HG03378 (cell line): ENCODE measurements at regions not wholly inside any gene's neighbourhood (a gene's known extent, or its start where the extent isn't known, plus 50 kb on each side); places are given as distances from the start of the nearest gene placed in this dataset.
"Not testable (repeated sequence)": the region's sequence is repeated elsewhere in the genome, so short reads cannot be mapped to it uniquely, and the experiment has no call there.

Experiments used
- ATAC-seq: cut with Tn5 transposase; IDR thresholded peaks from one replicate; pipeline ENCODE4 v1.9.1; 2021; ENCODE audit warnings: mild to moderate bottlenecking, moderate library complexity; ENCODE audit not compliant: unreplicated experiment

- ATAC-seq = not testable (repeated sequence)
These were observed 224.6 kb upstream of the LRRC61 start for GRCh38 chr7:150098592-150098991.

- not testable (repeated sequence) for ATAC-seq
These were observed 221.9 kb upstream of the LRRC61 start for GRCh38 chr7:150101282-150101681.

GRCh38 chr7:150107283-150107682, 215.9 kb upstream of the LRRC61 start:
- not testable (repeated sequence) for ATAC-seq

GRCh38 chr7:150110375-150110820, 212.8 kb upstream of the LRRC61 start:
- not testable (repeated sequence) for ATAC-seq

- ATAC-seq = not testable (repeated sequence)
These were observed 212.3 kb upstream of the LRRC61 start for GRCh38 chr7:150110882-150111281.

GRCh38 chr7:150111373-150112139, 211.6 kb upstream of the LRRC61 start:
- ATAC-seq = not testable (repeated sequence)

GRCh38 chr7:150113301-150113700, 209.9 kb upstream of the LRRC61 start:
- not testable (repeated sequence) for ATAC-seq

GRCh38 chr7:150114591-150114990, 208.6 kb upstream of the LRRC61 start:
- ATAC-seq = not testable (repeated sequence)

GRCh38 chr7:150119966-150120365, 203.2 kb upstream of the LRRC61 start:
- not testable (repeated sequence) for ATAC-seq

- ATAC-seq = not testable (repeated sequence)
These were observed 197.3 kb upstream of the LRRC61 start for GRCh38 chr7:150125831-150126230.

GRCh38 chr7:150134451-150134850, 188.7 kb upstream of the LRRC61 start:
- not testable (repeated sequence) for ATAC-seq

GRCh38 chr7:150135620-150136190, 187.4 kb upstream of the LRRC61 start:
- not testable (repeated sequence) for ATAC-seq

GRCh38 chr7:150139840-150140239, 183.3 kb upstream of the LRRC61 start:
- ATAC-seq = not testable (repeated sequence)

GRCh38 chr7:150141525-150142345, 181.4 kb upstream of the LRRC61 start:
- ATAC-seq = not testable (repeated sequence)

GRCh38 chr7:150146124-150146523, 177.0 kb upstream of the LRRC61 start:
- ATAC-seq = not testable (repeated sequence)

GRCh38 chr7:150147524-150147923, 175.6 kb upstream of the LRRC61 start:
- not testable (repeated sequence) for ATAC-seq

- not testable (repeated sequence) for ATAC-seq
These were observed 167.1 kb upstream of the LRRC61 start for GRCh38 chr7:150156015-150156414.

- ATAC-seq = not testable (repeated sequence)
These were observed 164.5 kb upstream of the LRRC61 start for GRCh38 chr7:150158696-150159095.

GRCh38 chr7:150169515-150169914, 153.6 kb upstream of the LRRC61 start:
- ATAC-seq = not testable (repeated sequence)

GRCh38 chr7:150169943-150170490, 153.1 kb upstream of the LRRC61 start:
- not testable (repeated sequence) for ATAC-seq

- not testable (repeated sequence) for ATAC-seq
These were observed 139.6 kb upstream of the LRRC61 start for GRCh38 chr7:150183602-150184001.
